Ovary (tissue), 3 donors: ENCODE measurements at regions not wholly inside any gene's neighbourhood (a gene's known extent, or its start where the extent isn't known, plus 50 kb on each side); places are given as distances from the start of the nearest gene placed in this dataset.

Experiments used
- EP300 ChIP-seq: sonication (generic); formaldehyde crosslinking; IDR thresholded peaks from one replicate; pipeline ENCODE4 v1.6.1; 2017; ENCODE audit warnings: antibody characterized with exemption
- POLR2A ChIP-seq: fragments of 450-650 bp; IDR thresholded peaks from one replicate; pipeline ENCODE4 v1.6.1; 2017; ENCODE audit warnings: antibody characterized with exemption, mild to moderate bottlenecking, moderate library complexity
- TF ChIP-seq, protein P1 (sequence below), 3 donors: fragments of 450-650 bp in 2 of 3; fragments of 200-600 bp in 1 of 3; IDR thresholded peaks; one replicate each; pipeline versions ENCODE4 v1.5.1 to v1.8.0; 2016 to 2022; ENCODE audit warnings: antibody characterized with exemption in 3 of 3, mild to moderate bottlenecking in 1 of 3
- donor health status: DM: no; HTN: no; CAD: no.

DNA sequence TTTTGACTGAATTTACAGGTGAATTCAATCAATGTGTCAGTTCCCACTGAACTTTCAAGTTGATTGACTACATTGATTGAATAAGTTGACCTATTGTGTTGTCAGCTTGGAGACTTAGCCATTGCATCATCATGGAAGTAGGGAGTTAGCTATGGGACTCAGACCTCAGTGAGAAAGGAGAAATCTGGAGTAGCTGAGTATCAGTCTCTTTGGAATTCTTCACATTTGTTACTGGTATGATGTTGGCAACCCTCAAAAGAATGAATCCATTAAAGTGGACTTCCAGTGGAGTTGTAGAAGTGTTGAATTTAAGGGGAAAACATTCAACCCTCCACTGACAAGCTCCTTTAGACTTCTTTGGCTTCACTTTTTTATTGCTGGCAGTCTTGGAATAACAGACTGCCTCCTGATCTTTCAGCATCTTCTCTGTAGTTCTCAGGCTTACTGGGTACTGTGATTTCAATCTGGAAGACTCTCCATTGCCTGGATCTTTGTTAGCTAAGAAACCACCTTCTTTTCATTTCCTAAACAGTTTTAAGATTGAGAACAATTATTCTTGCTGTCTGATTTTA is 160.3 kb upstream of the NRP1 start:
- TF ChIP-seq, protein P1, sequence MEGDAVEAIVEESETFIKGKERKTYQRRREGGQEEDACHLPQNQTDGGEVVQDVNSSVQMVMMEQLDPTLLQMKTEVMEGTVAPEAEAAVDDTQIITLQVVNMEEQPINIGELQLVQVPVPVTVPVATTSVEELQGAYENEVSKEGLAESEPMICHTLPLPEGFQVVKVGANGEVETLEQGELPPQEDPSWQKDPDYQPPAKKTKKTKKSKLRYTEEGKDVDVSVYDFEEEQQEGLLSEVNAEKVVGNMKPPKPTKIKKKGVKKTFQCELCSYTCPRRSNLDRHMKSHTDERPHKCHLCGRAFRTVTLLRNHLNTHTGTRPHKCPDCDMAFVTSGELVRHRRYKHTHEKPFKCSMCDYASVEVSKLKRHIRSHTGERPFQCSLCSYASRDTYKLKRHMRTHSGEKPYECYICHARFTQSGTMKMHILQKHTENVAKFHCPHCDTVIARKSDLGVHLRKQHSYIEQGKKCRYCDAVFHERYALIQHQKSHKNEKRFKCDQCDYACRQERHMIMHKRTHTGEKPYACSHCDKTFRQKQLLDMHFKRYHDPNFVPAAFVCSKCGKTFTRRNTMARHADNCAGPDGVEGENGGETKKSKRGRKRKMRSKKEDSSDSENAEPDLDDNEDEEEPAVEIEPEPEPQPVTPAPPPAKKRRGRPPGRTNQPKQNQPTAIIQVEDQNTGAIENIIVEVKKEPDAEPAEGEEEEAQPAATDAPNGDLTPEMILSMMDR (IDR thresholded peaks at IDR 0.05), result no peak
- no peak for TF ChIP-seq POLR2A
- no peak for TF ChIP-seq EP300
